Mesodermal cell (in vitro differentiated cells): ENCODE measurements at regions not wholly inside any gene's neighbourhood (a gene's known extent, or its start where the extent isn't known, plus 50 kb on each side); places are given as distances from the start of the nearest gene placed in this dataset.

Source experiments
- H3K27ac ChIP-seq: 2 replicates; pipeline ENCODE4 v1.7.0; 2013; ENCODE audit warnings: mild to moderate bottlenecking, low read depth, low read length, moderate library complexity; ENCODE audit not compliant: severe bottlenecking
- H3K36me3 ChIP-seq: 2 replicates; pipeline ENCODE4 v1.7.1; 2013; ENCODE audit warnings: mild to moderate bottlenecking, low read length, moderate library complexity; ENCODE audit not compliant: control insufficient read depth, insufficient read depth
- H3K4me1 ChIP-seq: one replicate; pipeline ENCODE4 v1.7.1; 2013; ENCODE audit warnings: mild to moderate bottlenecking, low read length; ENCODE audit not compliant: insufficient read depth, control insufficient read depth, poor library complexity, severe bottlenecking
- H3K4me3 ChIP-seq: 2 replicates; pipeline ENCODE4 v1.7.0; 2013; ENCODE audit warnings: low read length, control low read depth, mild to moderate bottlenecking; ENCODE audit not compliant: insufficient read depth, poor library complexity, severe bottlenecking; ENCODE audit errors: extremely low read depth
- H3K9me3 ChIP-seq: 2 replicates; pipeline ENCODE4 v1.7.1; 2013; ENCODE audit warnings: mild to moderate bottlenecking, low read length, moderate library complexity; ENCODE audit not compliant: control insufficient read depth
- WGBS, 2 experiments: methylation state at CpG; one replicate each; pipeline ENCODE4 v1.1.5; 2013; ENCODE audit warnings: missing lambda C conversion rate in 2 of 2; ENCODE audit not compliant: insufficient coverage in 2 of 2; 5-methylcytosine and 5-hydroxymethylcytosine counted together

DNA sequence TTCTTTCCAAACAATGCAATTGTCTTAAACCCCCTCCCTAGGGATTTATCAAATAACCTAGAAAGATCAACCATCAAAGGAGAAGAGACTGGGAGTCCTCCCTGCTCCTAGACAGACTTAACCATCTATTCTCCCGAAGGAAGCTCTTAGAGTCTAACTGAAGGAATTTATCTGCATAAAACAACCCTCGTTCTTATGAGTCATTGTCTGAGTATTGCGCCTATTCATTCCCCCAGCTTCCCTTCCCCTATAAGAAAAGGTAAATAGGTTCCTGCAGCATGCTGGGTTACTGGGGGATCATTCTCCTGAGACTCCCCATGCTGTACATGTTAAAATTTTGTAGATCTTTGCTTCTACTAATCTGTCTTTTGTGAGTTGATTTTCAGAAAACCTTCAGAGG is 412.7 kb downstream of the OCA2 start:
- no peak overlapping the region for H3K4me3 ChIP-seq
- H3K9me3 ChIP-seq: no peaks in the 10 kb centered on the region
- H3K36me3 ChIP-seq: no peaks in the 10 kb centered on the region
- WGBS, 2 experiments: no CpG with 5 or more reads among the region's 3 CpGs
- peak overlapping the region; percentile 49 for H3K27ac ChIP-seq
- H3K4me1 ChIP-seq: peaks cover 15% of the 10 kb centered on the region

- no peak overlapping the region for H3K27ac ChIP-seq
- 92 to 100% methylated on average over 4 to 5 of the region's 6 CpGs for WGBS, 2 experiments
- no peaks in the 10 kb centered on the region for H3K36me3 ChIP-seq
- H3K4me1 ChIP-seq: peaks cover 15% of the 10 kb centered on the region
- no peak overlapping the region for H3K4me3 ChIP-seq
- H3K9me3 ChIP-seq: no peaks in the 10 kb centered on the region
Measured at GRCh38 chr15:27685644-27686043, 413.5 kb downstream of the OCA2 start.

- Histone ChIP-seq H3K4me1 (peaks cover 19% of the 10 kb centered on the region), H3K9me3 (no peaks in the 10 kb centered on the region), H3K36me3 (no peaks in the 10 kb centered on the region), H3K4me3 (no peak overlapping the region), H3K27ac (no peak overlapping the region)
- 81 to 87% methylated on average over 2 to 3 of the region's 3 CpGs for WGBS, 2 experiments
Measured at GRCh38 chr15:27683121-27683520, 416.0 kb downstream of the OCA2 start.

DNA sequence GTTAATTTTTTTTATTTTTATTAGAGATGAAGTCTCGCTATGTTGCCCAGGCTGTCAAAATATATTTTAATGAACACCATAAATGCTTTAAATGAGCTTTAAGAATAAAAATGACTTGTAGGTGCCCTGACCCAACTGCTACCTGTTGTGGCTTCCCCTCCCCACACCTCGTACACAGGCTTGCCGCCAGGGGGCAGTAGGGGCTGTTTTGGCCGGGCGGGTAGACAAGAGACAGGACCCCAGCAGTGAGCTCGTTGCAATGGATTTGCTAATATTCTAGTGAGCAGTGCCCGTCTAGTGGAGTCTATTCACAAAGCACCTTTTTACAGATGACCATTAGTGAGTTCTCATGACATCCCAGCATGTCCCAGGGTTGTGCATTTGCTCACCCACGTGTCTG is 418.1 kb downstream of the OCA2 start:
- H3K9me3 ChIP-seq: no peaks in the 10 kb centered on the region
- WGBS, 2 experiments: 56 to 59% methylated on average over 2 to 3 of the region's 8 CpGs

GRCh38 chr15:27679731-27680471 is 419.2 kb downstream of the OCA2 start:
- H3K4me1 ChIP-seq: peaks cover 5% of the 10 kb centered on the region
- WGBS, 2 experiments: 41 to 45% methylated on average over 15 to 18 of the region's 19 CpGs
- H3K27ac ChIP-seq: peak overlapping the region; percentile 25
- H3K36me3 ChIP-seq: no peaks in the 10 kb centered on the region
- H3K9me3 ChIP-seq: no peaks in the 10 kb centered on the region
- no peak overlapping the region for H3K4me3 ChIP-seq

More for the DNA sequence above, 418.1 kb downstream of the OCA2 start:
- no peak overlapping the region for H3K4me3 ChIP-seq
- H3K4me1 ChIP-seq: peaks cover 12% of the 10 kb centered on the region
- H3K27ac ChIP-seq: no peak overlapping the region
- no peaks in the 10 kb centered on the region for H3K36me3 ChIP-seq

DNA sequence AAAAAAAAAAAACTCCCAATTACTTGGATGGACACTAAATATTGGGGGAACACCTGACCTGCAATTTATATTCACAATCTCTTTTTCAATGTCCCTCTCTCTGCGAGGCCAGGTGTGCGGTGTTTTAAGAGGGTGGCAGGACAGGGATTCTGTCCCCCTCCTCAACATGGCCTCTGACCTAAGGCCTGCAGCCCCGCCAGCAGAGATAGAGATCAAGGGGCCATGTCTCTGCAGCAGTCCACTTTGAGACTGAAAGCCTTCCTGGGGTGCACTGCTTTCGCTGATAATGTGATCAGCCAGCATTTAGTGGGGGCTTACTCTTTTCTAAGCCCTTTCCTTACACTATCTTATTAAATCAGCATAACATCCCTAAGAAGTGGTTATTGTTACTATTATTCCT is 419.9 kb downstream of the OCA2 start:
- H3K36me3 ChIP-seq: no peaks in the 10 kb centered on the region
- no peaks in the 10 kb centered on the region for H3K9me3 ChIP-seq
- no peak overlapping the region for H3K4me3 ChIP-seq
- H3K4me1 ChIP-seq: peaks cover 5% of the 10 kb centered on the region
- no peak overlapping the region for H3K27ac ChIP-seq
- 76% methylated on average over 3 of the region's 4 CpGs; no CpG with 5 or more reads in 1 of the 2 experiments for WGBS, 2 experiments

- Histone ChIP-seq H3K4me1 (peaks cover 5% of the 10 kb centered on the region), H3K27ac (no peak overlapping the region), H3K4me3 (no peak overlapping the region), H3K9me3 (no peaks in the 10 kb centered on the region), H3K36me3 (no peaks in the 10 kb centered on the region)
- 91 to 94% methylated on average over 5 of the region's 6 CpGs for WGBS, 2 experiments
Measured at GRCh38 chr15:27677951-27678350, 421.2 kb downstream of the OCA2 start.

- H3K27ac ChIP-seq: no peak overlapping the region
- H3K4me1 ChIP-seq: peaks cover 5% of the 10 kb centered on the region
- H3K36me3 ChIP-seq: no peaks in the 10 kb centered on the region
- H3K4me3 ChIP-seq: no peak overlapping the region
- 94 to 97% methylated on average over 9 of the region's 9 CpGs for WGBS, 2 experiments
- no peaks in the 10 kb centered on the region for H3K9me3 ChIP-seq
Measured at GRCh38 chr15:27676647-27677046, 422.5 kb downstream of the OCA2 start.

DNA sequence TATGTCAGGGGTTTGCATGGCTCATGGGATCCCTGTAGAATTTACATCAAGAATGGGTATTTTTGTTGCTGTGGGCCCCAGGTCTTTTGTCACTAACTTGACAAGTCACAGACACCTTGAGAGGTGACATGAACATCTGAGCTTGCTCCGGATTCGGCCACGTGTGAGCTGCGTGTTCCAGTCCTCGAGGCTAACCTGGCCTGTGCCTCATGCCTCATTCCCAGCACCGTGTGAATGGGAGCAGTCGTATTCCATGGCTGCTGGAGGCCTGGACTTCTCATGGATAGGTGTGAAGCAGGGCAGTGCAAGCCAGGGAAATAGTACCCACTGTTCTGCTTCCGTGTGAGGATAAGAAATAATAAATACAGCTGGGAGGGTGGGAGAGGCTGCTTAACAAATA is 423.5 kb downstream of the OCA2 start:
- peaks cover 5% of the 10 kb centered on the region for H3K4me1 ChIP-seq
- H3K27ac ChIP-seq: no peak overlapping the region
- WGBS, 2 experiments: 90 to 93% methylated on average over 7 to 8 of the region's 8 CpGs
- H3K4me3 ChIP-seq: no peak overlapping the region
- no peaks in the 10 kb centered on the region for H3K36me3 ChIP-seq
- no peaks in the 10 kb centered on the region for H3K9me3 ChIP-seq

DNA sequence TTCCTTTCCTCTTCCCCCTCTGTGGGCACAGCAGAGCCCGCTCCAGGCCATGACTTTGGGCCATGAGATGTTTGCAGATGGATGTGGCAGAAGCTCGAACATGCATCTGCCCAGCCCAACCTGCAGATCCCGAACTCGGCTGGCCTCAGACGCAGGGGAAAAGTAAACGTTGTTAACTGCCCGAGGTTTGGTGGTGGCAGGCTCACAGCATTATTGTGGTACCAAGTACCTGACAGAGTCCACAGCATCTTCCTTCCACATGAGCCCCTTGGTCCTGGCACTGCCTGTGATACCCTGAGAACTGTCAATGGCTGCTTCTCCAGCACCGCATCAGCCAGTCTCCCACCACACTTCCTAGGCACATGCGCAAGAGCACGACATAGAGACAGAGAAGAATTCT is 424.3 kb downstream of the OCA2 start:
- H3K27ac ChIP-seq: no peak overlapping the region
- 88 to 90% methylated on average over 7 to 8 of the region's 10 CpGs for WGBS, 2 experiments
- H3K4me1 ChIP-seq: peaks cover 3% of the 10 kb centered on the region
- no peaks in the 10 kb centered on the region for H3K9me3 ChIP-seq
- no peaks in the 10 kb centered on the region for H3K36me3 ChIP-seq
- no peak overlapping the region for H3K4me3 ChIP-seq

DNA sequence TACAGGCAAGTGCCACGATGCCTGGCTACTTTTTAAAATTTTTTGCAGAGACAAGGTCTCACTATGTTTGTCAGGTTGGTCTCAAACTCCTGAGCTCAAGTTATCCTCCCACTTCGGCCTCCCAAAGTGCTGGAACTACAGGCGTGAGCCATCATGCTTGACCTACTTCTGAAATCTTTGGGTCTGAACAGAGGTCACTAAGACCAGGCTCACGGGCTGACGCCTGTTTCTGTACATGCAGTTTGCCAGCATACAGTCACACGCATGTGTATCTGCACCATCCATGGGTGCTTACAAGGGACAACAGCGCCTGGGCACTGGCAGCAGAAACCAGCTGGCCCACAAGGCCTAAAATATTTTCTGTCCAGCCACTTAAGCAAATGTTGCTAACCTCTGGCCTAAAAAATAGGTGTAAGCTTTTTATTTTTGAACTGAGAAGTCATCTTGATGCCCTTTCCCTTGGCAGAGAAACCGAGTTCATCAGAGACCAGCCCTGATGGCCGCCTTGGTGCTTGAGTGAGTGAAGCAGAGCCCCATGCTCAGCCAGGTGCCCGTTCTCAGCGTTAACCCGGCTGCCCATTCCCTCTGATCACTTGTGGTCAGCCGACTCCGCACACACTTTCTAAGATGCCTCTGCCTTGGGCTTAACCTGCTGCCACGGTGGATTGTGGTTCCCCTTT is 425.2 kb downstream of the OCA2 start:
- no peaks in the 10 kb centered on the region for H3K4me1 ChIP-seq
- H3K36me3 ChIP-seq: no peaks in the 10 kb centered on the region
- no peaks in the 10 kb centered on the region for H3K9me3 ChIP-seq
- no peak overlapping the region for H3K27ac ChIP-seq
- H3K4me3 ChIP-seq: no peak overlapping the region
- 94 to 95% methylated on average over 14 to 15 of the region's 15 CpGs for WGBS, 2 experiments
